NCI-H2081 (cell line): ENCODE measurements at regions not wholly inside any gene's neighbourhood (a gene's known extent, or its start where the extent isn't known, plus 50 kb on each side); places are given as distances from the start of the nearest gene placed in this dataset.

Source experiments
- DNase-seq, 2 experiments: peaks; one replicate each; lab custom pipeline; 2025; lab: John Stamatoyannopoulos, UW

DNA sequence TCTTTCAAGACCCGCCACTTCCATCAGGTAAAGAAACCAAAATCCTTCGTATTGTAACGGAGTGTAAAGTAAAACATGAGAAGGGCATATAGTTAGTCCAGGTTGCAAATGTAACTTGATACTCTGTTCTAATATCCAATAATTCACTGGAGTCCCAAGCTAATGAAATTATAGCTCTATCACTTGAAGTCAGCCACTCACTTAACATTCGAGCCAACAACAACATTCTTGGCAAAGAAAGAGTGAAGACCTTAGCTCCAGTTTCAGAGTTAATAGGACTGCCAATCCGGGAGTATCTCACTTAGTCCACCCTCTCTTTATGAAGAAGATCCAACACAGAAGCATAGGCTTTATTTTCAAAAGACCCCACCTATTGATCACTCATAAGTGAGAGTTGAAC is 298.0 kb upstream of the SOX11 start:
- DNase-seq = no peak

DNA sequence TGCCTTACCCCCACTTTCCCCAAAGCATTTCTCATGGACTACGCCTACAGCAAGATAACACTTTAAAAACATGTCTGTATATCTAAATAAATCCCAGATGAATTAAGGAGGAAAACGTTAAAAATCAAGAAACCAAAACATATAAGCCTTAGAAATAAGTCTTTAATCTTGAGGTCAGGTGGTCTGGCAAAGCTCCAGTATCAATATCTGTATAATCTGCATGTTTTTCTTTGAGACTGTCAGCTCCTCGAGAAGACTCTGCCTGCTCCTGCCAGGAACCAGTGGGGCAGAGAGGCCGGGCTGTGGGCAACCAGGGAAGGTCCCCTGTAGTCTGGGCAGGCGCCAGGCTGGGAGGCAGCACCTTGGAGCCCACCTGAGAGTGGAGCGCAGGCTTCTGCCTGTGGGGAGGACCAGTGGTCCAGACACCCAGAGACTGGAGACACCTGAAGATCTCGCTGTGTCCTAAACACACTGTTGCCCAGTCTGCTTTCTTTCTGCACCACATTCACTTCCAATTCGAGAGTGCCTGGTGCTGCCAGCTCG is 291.0 kb upstream of the SOX11 start:
- no peak for DNase-seq

DNA sequence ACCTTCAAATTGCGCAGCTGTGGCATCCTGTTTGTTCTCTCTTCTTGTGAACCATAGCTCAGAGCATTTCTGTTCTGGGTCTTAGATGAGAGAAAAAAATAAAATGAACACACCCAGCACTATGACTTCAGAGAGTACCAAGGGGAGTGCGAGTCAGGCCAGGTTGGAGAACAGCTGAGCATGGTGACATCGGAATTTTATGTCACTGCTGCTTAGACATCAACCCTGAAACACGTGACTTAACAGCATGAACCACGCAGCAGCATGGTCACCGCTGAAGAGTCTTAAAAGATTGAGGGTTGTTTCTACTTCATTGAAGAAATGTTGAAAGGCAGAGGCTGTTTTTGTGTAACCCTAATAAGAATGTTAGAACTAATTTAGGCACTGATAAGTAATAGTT is 288.8 kb upstream of the SOX11 start:
- DNase-seq = no peak

DNA sequence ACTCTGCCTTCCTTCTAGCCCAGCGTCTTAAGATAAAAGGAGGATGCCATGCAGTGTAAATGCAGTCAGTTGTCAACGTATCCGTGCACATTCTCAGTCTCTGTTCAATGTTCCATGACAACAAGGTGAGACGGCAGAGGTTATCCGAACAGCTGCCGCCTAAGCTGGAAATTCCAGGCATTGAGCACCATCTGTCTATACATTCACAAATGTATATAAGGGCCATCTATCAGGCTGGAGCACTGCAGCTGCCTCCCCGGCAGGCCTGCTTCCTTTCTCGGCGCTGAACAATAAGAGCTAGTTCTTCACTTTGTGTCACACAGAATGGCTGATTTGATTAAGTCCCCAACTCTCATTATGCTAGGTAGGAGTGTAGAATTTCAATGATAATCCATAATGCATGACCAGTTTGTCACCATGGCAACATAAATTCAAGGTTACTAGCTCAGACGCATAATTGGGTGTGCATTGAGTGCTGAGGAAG is 282.2 kb upstream of the SOX11 start:
- DNase-seq = peak; percentile 75 to 87

DNA sequence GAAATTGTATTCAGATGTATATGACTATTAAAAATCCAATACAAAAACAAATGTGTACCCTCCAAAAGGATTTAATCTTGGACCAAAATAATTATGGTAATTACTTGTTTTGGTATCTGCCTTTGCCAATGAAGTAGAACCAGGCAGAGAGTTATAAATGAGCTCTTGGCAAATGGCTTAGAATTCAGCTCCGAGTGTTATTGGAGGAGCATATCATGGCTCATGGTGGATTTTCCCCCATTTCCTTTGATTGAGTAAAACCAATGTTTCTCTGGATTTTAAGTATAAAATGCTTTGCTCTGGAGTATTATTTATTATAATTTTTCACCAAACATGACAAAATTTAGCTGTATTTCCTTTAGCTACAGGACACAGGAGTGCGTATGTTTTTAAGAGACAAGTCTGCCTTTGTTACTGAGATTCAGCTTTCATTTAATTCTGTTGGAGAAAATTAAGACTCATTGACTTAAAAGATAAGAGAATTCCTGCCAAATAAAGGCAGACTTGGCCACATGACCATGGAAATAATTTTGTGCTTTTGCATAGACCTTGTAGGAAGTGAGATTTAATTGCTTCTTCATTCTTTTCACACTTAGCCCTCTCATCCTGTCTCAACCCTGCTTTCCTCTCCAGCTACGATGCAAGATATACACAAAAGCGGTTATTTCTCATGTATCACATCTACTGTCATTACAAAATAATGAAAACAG is 281.0 kb upstream of the SOX11 start:
- no peak for DNase-seq

DNA sequence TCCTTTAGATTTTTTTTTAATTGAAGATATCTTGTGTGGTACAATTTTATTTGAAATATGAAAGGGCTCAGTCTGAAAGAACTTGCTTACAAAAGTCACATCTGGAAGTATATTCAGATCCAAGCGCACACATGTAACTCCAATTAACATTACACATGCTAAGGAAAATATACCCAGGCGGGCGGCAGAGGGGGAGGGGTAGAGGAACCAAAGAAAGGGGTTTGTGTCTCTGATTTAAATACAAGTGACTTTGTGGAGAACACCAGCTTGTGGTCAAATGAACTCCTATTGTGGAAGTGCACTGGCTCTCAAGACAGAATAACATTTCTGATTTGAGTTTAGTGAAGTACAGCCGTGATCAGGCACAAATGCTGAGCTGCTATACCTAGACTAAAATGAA is 280.2 kb upstream of the SOX11 start:
- DNase-seq = no peak

DNA sequence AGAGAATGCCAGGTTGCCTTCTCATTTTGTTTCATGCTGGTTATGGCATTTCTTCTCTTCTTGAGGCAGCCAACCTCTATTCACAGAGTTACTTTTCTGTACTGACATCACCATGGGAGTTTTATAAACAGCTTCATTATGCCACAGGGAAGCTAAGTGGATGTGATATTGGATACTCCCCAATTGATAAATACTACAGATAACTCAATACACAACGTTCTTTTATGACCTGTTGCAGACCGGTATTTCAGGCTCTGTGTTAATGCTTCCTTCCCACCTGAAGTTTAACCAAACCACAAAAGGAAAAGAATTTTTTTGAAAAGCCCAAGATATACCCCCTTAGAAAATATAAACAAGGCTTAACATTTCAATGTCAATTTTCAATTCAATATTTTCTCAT is 258.3 kb upstream of the SOX11 start:
- DNase-seq = no peak

DNA sequence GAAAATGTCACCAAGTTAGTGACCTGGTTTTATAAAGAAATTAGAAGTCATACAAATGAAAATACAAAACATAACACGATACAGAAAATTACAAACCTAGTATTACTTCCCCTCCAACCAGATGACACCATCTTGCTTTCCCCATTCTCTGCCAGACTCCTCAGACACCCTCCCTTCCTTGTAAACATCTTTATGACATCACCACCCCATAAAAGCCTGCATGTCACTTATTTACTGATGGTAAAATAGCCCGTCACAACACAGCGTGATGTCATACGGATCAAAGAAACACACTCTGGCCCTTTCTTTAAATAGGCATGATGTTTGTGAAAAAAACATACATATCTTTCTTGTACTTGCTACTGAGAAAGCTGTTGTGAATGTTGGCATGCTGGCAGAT is 254.8 kb upstream of the SOX11 start:
- DNase-seq = no peak

DNA sequence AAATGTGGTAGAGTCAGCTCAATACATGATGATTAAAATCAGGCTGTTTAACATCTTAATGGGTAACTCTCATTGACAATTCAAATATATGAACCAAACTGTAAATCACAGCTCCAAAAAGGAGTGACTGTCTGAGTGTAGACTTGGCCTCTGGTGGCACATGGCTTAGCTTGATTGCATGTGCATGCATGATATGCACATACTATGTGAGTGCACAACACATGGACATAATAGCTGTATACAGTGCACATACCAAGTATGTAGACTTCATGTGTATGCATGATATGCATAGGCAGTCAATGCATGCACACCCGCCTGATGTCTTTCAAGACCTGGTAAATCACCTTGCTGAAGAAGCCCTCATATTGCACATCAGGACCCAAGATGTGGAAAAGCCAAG is 252.0 kb upstream of the SOX11 start:
- DNase-seq = no peak

DNA sequence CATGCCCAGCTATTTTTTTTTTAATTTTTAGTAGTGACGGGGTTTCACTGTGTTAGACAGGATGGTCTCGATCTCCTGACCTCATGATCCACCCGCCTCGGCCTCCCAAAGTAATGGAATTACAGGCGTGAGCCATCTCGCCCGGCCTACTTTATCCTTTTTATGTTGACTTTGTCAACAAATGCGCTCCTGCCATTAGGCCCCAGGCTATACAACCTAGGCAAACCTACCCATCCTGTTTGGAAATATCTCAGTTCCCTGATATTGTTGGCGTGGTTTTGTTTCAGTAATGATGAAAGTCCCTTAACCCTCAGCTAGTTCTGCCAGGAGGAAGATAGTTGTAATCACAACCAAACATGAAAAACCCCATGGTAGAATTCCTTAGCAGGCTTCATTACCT is 249.4 kb upstream of the SOX11 start:
- DNase-seq = no peak

DNA sequence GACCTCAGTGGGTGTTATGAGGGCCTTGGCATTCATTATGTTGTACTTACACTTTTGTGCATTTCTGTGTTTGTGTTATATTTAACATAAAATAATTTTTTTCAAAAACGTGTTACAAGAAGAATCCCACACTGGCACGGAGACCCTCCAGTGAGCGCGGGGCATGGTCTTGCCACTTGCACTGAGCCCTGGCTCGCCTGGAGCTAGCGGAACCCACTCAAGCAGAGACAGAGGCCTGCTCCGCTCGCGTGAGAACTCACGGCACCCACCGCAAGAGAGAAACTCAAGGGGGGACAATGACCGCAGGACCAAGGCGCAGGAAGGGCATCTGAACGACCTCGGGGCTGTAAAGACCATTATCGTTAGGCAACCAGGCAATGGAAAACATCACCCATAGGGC is 248.0 kb upstream of the SOX11 start:
- no peak for DNase-seq

DNA sequence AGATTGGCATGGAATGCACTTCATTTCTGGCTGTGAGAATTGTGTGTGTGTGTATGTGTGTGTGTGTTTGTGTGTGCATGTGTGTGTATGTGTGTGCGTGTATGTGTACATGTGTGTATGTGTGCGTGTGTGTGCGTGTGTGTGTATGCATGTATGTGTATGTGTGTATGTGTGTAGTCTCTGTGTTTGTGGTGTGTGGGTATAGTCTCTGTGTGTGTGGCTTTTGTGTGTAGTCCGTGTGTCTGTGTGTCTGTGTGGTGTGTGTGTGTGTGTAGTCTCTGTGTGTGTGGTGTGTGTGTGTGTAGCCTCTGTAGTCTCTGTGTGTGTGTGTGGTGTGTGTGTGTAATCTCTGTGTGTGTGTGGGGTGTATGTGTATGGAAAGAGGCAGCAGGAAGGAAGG is 247.3 kb upstream of the SOX11 start:
- DNase-seq = no peak

DNA sequence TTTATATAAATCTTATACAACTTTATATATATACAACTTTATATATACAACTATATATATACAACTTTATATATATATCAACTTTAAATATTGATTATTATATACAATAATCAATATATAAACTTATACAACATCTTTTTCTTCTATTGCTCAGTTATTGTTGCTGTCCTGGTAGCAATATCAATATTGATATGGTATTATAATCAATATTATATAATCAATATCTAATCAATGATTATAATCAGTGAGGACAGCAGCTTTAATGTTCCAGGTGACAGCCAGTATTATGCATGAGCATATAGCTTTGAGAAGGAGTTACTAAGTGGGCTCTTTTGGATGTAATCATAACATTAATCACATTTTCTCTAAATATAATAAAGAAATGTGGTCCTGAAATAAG is 242.3 kb upstream of the SOX11 start:
- no peak for DNase-seq

DNA sequence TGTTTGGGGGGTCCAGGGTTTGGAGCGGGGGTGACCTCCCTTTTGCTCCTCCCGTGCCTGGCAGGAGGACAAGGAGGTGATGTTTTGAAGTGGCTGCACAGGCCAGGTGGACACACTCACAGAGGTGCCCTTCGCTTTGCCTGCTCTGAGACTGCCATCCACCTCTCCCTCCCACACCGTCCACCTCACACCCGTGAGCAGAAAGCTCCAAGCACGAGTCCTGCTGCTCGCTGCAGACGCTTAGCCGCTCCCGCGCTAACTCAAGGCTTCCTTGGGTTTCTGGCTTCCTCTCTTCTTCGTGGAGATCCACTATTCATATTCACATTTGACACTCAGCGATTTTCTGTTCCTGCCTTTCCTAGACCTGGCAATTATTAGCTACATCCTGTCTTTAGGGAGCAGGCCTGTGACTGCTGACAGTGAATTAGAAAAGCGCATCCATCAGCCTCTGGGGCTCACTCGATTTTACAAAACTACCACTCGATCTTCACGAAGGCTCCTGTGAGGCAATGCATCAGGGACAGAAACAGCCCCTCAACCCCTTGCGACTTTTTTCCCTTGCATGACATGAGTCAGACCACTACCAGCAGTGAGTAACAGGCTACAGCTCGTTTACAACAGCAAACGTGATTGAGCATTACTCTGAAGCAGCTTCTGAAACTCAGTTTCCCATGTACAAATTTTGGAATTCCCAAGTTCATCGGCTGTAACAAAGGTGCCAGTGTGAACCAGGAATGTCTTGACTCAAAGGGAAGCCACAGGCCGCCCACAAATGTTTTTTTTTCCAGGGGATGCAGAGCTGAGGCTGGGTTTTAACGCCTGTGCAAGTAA is 238.7 kb upstream of the SOX11 start:
- DNase-seq = no peak

DNA sequence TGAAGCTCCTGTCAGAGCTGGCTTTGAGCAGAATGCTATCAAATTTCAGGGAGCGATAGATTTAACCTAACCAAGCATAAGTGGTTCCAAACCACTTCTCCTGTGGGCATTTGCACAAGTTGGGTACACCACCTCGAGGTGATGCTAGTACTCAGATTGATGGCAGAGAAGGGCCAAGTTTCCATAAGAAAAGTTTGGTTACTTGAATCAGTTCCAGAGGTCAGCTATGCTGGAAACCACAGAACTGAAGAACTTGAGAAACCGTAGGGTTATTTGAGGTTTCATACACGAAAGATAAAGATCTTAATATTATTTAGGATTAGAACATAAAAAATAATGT is 238.2 kb upstream of the SOX11 start:
- DNase-seq = no peak

DNA sequence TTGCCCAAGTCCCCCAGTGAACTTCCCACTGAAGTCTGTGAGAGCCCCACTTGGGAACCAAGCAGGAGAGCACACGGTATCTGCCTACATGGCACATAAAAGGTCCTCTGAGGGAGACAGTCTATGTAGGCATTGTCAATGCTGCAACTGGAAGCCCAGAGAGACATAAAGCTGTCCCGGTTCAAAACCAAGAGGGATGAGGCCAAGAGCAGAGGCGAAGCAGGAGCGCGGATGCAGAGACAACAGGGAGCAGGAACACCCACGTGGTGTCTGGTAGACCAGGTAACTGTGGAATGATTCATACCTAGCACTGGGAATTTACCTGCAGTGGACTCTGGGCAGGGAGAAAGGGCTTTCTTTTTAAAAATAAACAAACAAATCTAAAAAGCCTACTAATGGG is 233.1 kb upstream of the SOX11 start:
- DNase-seq = no peak

DNA sequence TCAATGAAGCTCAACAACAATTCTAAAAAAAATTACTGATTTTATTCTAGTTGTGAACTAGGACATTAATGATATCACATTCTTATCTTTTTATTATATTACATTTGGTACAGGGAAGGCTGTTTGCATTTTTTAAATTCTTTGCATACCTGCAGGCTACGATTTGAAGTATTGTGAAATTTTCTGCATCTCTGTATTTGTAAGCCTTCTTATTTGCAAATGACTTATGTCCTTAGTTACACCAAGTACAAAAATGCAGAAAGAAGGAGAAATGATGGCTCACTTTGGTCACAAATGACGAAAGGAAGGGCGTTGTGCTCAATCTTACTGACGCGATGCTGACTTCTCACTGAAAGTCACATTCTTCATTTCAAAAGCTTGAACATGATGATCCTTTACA is 227.5 kb upstream of the SOX11 start:
- no peak for DNase-seq

DNA sequence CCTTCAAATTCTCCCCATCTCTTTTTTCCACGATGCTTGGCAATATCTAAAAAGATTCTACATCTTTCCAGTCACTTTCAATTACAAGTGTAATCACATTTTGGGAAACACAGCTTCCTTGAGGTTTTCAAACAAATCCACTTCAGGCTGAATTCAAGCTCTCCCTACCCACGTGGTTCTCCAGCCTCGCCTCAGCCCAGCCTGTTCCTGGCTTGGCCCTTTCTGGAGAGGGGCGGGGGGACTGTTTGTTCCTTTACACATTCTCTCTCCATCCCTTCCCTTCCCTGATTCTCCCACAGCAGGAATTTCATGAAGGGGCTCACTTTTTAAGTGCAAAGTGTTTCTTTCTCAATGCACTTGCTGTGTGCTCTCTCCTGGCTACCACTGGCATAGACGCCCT is 226.3 kb upstream of the SOX11 start:
- no peak for DNase-seq

DNA sequence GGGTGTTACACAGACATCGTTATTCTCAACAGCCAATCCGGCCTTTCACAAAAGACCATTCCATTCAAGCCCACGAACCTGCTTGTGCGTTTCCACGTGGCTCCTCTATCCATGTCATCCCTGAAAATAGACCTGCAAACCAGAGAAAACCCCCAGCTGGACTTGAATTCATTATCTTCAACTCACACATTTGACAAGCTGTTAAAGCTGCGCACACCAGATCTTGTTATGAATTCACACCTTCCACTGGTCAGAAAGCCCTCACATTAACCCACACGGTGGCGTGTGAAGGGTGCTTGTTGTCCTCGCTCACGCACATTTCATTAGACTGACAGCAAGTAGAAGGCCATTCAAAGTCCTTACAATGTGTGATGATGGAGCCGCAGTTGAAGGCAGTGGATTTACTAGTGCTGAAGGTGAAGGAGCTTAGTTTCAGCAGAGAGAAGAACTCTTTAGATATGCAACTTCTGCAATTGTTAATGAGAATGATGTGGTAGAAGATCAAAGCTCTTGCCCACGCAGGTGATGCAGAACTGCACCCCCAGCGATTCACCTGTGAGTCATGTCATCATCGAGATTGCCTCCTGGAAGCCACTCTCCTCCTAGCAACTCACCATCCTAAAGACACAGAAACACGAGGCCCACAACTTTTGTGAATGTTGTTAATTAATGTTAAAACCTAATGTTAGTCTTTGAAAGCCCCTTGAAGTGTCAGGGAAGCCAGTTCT is 224.8 kb upstream of the SOX11 start:
- DNase-seq = no peak

DNA sequence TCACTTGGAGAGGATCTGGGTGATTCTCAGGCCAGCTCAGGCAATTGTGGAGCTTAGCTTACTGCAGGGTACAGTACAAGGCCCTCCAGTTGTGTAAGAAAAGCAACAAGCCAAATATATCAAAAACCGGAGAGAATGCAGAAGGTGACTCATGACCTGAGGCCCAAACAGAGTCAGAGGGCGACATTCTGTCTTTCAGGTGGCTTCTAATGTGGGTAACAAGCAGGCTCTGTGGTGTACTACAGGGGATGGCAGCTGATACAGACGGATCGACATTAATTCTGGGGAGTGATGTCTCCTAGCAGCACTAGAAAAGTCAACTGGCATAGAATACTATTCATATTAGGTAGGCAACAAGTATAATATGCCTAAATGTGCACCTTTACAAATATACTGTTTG is 219.5 kb upstream of the SOX11 start:
- no peak for DNase-seq

DNA sequence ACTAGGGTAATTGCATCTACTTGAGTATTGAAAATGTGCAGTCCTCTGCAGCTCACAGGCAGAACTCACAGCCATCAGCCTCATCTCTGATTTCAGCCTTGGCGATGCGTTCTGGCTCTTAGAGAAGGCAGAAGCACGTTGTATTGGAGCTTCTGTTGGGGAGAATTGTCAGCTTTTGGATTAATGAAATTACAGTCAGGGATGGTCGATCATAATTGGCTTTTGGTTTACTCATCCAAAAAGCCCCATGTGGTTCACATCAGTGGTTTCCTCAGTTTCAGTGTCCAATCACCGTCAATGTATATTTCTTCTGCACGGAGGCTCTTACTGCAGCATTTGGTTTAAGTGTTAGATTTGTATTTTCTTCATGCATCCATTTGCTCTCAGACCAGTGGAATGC is 218.5 kb upstream of the SOX11 start:
- DNase-seq = no peak

DNA sequence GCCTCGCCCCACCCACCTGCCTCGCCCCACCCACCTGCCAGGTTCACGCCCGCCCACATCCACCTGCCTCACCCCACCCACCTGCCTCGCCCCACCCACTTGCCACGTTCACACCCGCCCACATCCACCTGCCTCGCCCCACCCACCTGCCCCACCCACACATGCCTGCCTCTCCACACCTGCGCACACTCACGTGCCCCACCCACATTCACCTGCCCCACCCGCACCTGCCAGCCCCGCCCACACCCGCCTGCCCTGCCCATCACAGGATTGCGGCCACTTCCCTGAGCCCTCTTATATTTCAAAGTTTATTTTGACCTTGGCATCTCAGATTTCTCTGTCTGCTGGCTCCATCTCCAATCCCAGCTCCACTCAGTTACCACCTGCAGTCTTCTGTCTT is 217.5 kb upstream of the SOX11 start:
- DNase-seq = no peak
